K562 (cell line): ENCODE measurements at regions not wholly inside any gene's neighbourhood (a gene's known extent, or its start where the extent isn't known, plus 50 kb on each side); places are given as distances from the start of the nearest gene placed in this dataset.

ENCODE experiments used
- ATAC-seq: fragments of 200-7000 bp; cut with Tn5 transposase; 3 replicates; pipeline ENCODE4 v1.9.1; 2020; ENCODE audit warnings: moderate library complexity
- BruUV-seq: library from RNA; stranded (reverse); fragments of 400-500 nt; replicated peaks from 2 replicates; lab custom pipeline; 2021; lab: Mats Ljungman, UMichigan
- CTCF ChIA-PET: fragments of 300-600 bp; formaldehyde crosslinking; extraction: SDS; loops from one replicate; lab custom pipeline; 2021; ENCODE audit warnings: low intra/inter-chr PET ratio; lab: Yijun Ruan, JAX
- POLR2A ChIA-PET: fragments of 300-600, 350-650 bp; sonication (Branson Sonifier 250); formaldehyde crosslinking; extraction: SDS; loops from one replicate; lab custom pipeline; 2021; ENCODE audit warnings: antibody characterized with exemption, inconsistent platforms; lab: Yijun Ruan, JAX
- DNase-seq, 4 experiments: peaks; one replicate each; pipeline versions ENCODE4 v3.0.0 to v3.0.0-alpha.2; 2011 to 2018; ENCODE audit warnings: low spot score in 3 of 4, mixed read lengths in 3 of 4; ENCODE audit errors: extremely low read depth in 1 of 4
- FAIRE-seq: peaks from 2 replicates; lab custom pipeline; 2011; peaks lifted over from hg19 to GRCh38; lab: Jason Lieb, UNC
- H2AFZ ChIP-seq: 2 replicates; pipeline ENCODE4 v1.6.0; 2011; ENCODE audit warnings: low read depth, low read length, control low read depth, inconsistent platforms
- H3K27ac ChIP-seq: fragments of 200-600 bp; 3 replicates; pipeline ENCODE4 v1.8.0; 2011; ENCODE audit warnings: low read depth, mild to moderate bottlenecking, control low read depth, inconsistent platforms, low read length, moderate library complexity, mixed read lengths; ENCODE audit errors: extremely low read depth
- H3K27me3 ChIP-seq, 2 experiments: fragments of 300-600 bp in 1 of 2; 2 replicates in 1 of 2; 3 replicates in 1 of 2; pipeline versions ENCODE4 v1.6.0 to v1.8.0; 2011; ENCODE audit warnings: inconsistent platforms in 2 of 2, low read length in 2 of 2, mild to moderate bottlenecking in 1 of 2, mixed read lengths in 1 of 2, moderate library complexity in 1 of 2; ENCODE audit not compliant: control insufficient read depth in 2 of 2, insufficient read depth in 2 of 2
- H3K36me3 ChIP-seq: fragments of 300-600 bp; 3 replicates; pipeline ENCODE4 v1.8.0; 2011; ENCODE audit warnings: mild to moderate bottlenecking, low read length, inconsistent platforms; ENCODE audit not compliant: control insufficient read depth, insufficient read depth
- H3K4me1 ChIP-seq, 2 experiments: fragments of 200-600 bp in 1 of 2; replicated peaks in 1 of 2; 2 replicates in 1 of 2; 3 replicates in 1 of 2; pipeline versions ENCODE4 v1.5.1 to v1.8.0; 2011; ENCODE audit warnings: inconsistent platforms in 2 of 2, low read length in 2 of 2, mild to moderate bottlenecking in 1 of 2, mixed read lengths in 1 of 2, moderate library complexity in 1 of 2; ENCODE audit not compliant: control insufficient read depth in 2 of 2, insufficient read depth in 2 of 2
- H3K4me2 ChIP-seq: 2 replicates; pipeline ENCODE4 v1.6.1; 2011; ENCODE audit warnings: low read length, control low read depth, inconsistent platforms, mixed read lengths; ENCODE audit not compliant: insufficient read depth
- H3K4me3 ChIP-seq: fragments of 200-600 bp; sonication (generic), shearing (Covaris generic); 2 replicates; pipeline ENCODE4 v1.5.1; 2016; ENCODE audit warnings: control low read depth, inconsistent platforms
- H3K79me2 ChIP-seq: fragments of 200-600 bp; 3 replicates; pipeline ENCODE4 v1.8.0; 2011; ENCODE audit warnings: low read length, inconsistent platforms; ENCODE audit not compliant: control insufficient read depth, insufficient read depth
- H3K9ac ChIP-seq, 2 experiments: 2 replicates each; pipeline versions ENCODE4 v1.6.0 to v1.6.1; 2011; ENCODE audit warnings: low read depth in 2 of 2, low read length in 2 of 2, control low read depth in 1 of 2, inconsistent platforms in 1 of 2, mild to moderate bottlenecking in 1 of 2, mixed read lengths in 1 of 2; ENCODE audit not compliant: insufficient read depth in 1 of 2
- H3K9me1 ChIP-seq: one replicate; pipeline ENCODE4 v1.6.0; 2011; ENCODE audit warnings: inconsistent platforms, mild to moderate bottlenecking, low read length, moderate library complexity; ENCODE audit not compliant: control insufficient read depth, insufficient read depth
- H3K9me3 ChIP-seq: replicated peaks from 2 replicates; pipeline ENCODE4 v1.5.1; 2011; ENCODE audit warnings: low read depth, low read length, inconsistent platforms; ENCODE audit not compliant: control insufficient read depth, insufficient read depth
- H4K20me1 ChIP-seq: replicated peaks from 2 replicates; pipeline ENCODE4 v1.6.1; 2011; ENCODE audit warnings: low read length, inconsistent platforms, mixed read lengths; ENCODE audit not compliant: control insufficient read depth, insufficient read depth
- CBFA2T2 ChIP-seq: fragments of 450-650 bp; conservative IDR thresholded peaks from 2 replicates; pipeline ENCODE4 v1.6.1; 2017; ENCODE audit warnings: mild to moderate bottlenecking
- CSDE1 ChIP-seq, 2 experiments: fragments of 450-650 bp; IDR thresholded peaks; 2 replicates each; pipeline ENCODE4 v1.6.1; 2016; ENCODE audit warnings: mild to moderate bottlenecking in 1 of 2
- EP300 ChIP-seq: IDR thresholded peaks from 2 replicates; pipeline ENCODE4 v1.6.1; 2012; ENCODE audit warnings: low read length, improper control_type of control experiment
- GTF3C2 ChIP-seq: IDR thresholded peaks from 3 replicates; pipeline ENCODE4 v1.6.1; 2011; ENCODE audit warnings: borderline replicate concordance, mild to moderate bottlenecking, moderate library complexity; ENCODE audit not compliant: insufficient read length; ENCODE audit errors: extremely low read depth
- HLTF ChIP-seq: fragments of 450-650 bp; IDR thresholded peaks from 2 replicates; pipeline ENCODE4 v1.6.1; 2016
- MTA1 ChIP-seq: fragments of 450-650 bp; IDR thresholded peaks from 2 replicates; pipeline ENCODE4 v1.6.1; 2017; ENCODE audit warnings: borderline replicate concordance
- RBM15 ChIP-seq: fragments of 200-400 bp; formaldehyde crosslinking; IDR thresholded peaks from 2 replicates; pipeline ENCODE4 v1.6.1; 2018; ENCODE audit warnings: mild to moderate bottlenecking, low read length, moderate library complexity; ENCODE audit not compliant: insufficient read depth
- ZNF57 ChIP-seq: fragments of 450-650 bp; formaldehyde crosslinking; IDR thresholded peaks from 2 replicates; pipeline ENCODE4 v1.4.0; 2020; ENCODE audit warnings: mild to moderate bottlenecking, moderate library complexity
- ZNF583 ChIP-seq: fragments of 250-450 bp; sonication (Bioruptor Pico); IDR thresholded peaks from 2 replicates; pipeline ENCODE4 v1.4.0; 2020
- ZSCAN29 ChIP-seq: fragments of 450-650 bp; IDR thresholded peaks from 2 replicates; pipeline ENCODE4 v1.6.1; 2017
- WGBS: fragments of 100-300 bp; shearing (Covaris generic); methylation state at CpG from one replicate; pipeline ENCODE4 v1.1.6; 2016; ENCODE audit warnings: low coverage, mixed read lengths; ENCODE audit not compliant: insufficient coverage; ENCODE audit errors: missing lambda C conversion rate; 5-methylcytosine and 5-hydroxymethylcytosine counted together
- in situ Hi-C: fragments of 300-500 bp; cut with MboI; formaldehyde crosslinking; loops from 4 replicates; pipeline ENCODE4 v1.15.0; 2018; ENCODE audit warnings: inconsistent platforms, mixed read lengths
- intact Hi-C: fragments of 100-400 bp; cut with micrococcal nuclease; formaldehyde crosslinking; loops from 2 replicates; pipeline ENCODE4 v1.14.2; 2022
- TF ChIP-seq, protein P1 (sequence below), 3 experiments: IDR thresholded peaks in 2 of 3; conservative IDR thresholded peaks in 1 of 3; 2 replicates each; pipeline ENCODE4 v1.5.1; 2011 to 2012; ENCODE audit warnings: low read length in 3 of 3, mild to moderate bottlenecking in 3 of 3, control low read depth in 2 of 3, improper control_type of control experiment in 1 of 3, inconsistent platforms in 1 of 3, low read depth in 1 of 3, mixed read lengths in 1 of 3, moderate library complexity in 1 of 3; ENCODE audit not compliant: insufficient read depth in 2 of 3
- TF ChIP-seq, protein P2 (sequence below): sonication (generic); formaldehyde crosslinking; IDR thresholded peaks from 2 replicates; pipeline ENCODE4 v1.8.0; 2022; ENCODE audit warnings: mild to moderate bottlenecking, missing genetic modification reagents
- TF ChIP-seq, protein P3 (sequence below): IDR thresholded peaks from 2 replicates; pipeline ENCODE4 v1.6.1; 2011; ENCODE audit warnings: borderline replicate concordance, low read depth, mild to moderate bottlenecking, moderate library complexity, low read length; ENCODE audit not compliant: insufficient read depth, poor library complexity, severe bottlenecking

DNA sequence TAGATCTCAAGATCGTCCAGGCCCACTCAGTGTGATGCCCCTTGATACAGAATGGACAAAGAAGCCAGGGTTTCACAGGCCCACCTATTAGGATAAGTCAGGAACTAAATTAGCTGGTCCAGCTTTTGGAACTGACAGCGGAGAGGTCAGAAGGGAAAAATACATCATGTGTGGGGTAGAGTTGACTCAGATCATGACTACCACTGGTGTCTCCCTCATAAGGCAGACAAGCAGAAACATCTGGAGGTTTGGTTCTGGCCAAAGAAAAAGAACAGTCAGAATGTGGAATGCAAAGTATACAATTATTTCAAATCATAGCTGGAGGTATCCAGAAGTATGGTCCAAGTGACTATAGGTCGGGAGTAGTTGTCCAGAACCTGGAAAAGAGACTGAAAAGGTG is 621.1 kb upstream of the CELF2 start:
- no TSS peak for BruUV-seq
- in situ Hi-C loops: no loop called here
- POLR2A ChIA-PET: no interaction called here
- WGBS: 0% methylated on average over 3 of the region's 3 CpGs
- Histone ChIP-seq H3K79me2 (no peaks in the 10 kb centered on the region), H3K27me3 (no peaks in the 10 kb centered on the region), H3K9me3 (no peaks in the 10 kb centered on the region), H3K36me3 (no peaks in the 10 kb centered on the region), H3K4me3 (no peak overlapping the region), H3K4me1 (no peaks in the 10 kb centered on the region), H4K20me1 (no peaks in the 10 kb centered on the region), H3K9ac (no peak overlapping the region), H3K4me2 (no peak overlapping the region), H2AFZ (no peak overlapping the region), H3K9me1 (no peaks in the 10 kb centered on the region), H3K27ac (no peak overlapping the region)
- CTCF ChIA-PET: no interaction called here
- intact Hi-C loops: no loop called here
- DNase-seq (no peak), FAIRE-seq (no peak), ATAC-seq (no peak)
- TF ChIP-seq, protein P1, sequence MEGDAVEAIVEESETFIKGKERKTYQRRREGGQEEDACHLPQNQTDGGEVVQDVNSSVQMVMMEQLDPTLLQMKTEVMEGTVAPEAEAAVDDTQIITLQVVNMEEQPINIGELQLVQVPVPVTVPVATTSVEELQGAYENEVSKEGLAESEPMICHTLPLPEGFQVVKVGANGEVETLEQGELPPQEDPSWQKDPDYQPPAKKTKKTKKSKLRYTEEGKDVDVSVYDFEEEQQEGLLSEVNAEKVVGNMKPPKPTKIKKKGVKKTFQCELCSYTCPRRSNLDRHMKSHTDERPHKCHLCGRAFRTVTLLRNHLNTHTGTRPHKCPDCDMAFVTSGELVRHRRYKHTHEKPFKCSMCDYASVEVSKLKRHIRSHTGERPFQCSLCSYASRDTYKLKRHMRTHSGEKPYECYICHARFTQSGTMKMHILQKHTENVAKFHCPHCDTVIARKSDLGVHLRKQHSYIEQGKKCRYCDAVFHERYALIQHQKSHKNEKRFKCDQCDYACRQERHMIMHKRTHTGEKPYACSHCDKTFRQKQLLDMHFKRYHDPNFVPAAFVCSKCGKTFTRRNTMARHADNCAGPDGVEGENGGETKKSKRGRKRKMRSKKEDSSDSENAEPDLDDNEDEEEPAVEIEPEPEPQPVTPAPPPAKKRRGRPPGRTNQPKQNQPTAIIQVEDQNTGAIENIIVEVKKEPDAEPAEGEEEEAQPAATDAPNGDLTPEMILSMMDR (IDR thresholded peaks at IDR 0.05 in 2 of 3, conservative IDR thresholded peaks at IDR 0.05 in 1 of 3; ENCODE audit: insufficient read depth in 2 of 3, low read depth in 1 of 3, low read length in 3 of 3): no peak
- TF ChIP-seq GTF3C2 (no peak), ZSCAN29 (no peak), ZNF57 (no peak), ZNF583 (CRISPR knock-in tag) (no peak), CBFA2T2 (no peak), HLTF (no peak), EP300 (no peak), MTA1 (no peak), CSDE1 (IDR thresholded peaks at IDR 0.05) (no peak), RBM15 (no peak)
- TF ChIP-seq, protein P2, sequence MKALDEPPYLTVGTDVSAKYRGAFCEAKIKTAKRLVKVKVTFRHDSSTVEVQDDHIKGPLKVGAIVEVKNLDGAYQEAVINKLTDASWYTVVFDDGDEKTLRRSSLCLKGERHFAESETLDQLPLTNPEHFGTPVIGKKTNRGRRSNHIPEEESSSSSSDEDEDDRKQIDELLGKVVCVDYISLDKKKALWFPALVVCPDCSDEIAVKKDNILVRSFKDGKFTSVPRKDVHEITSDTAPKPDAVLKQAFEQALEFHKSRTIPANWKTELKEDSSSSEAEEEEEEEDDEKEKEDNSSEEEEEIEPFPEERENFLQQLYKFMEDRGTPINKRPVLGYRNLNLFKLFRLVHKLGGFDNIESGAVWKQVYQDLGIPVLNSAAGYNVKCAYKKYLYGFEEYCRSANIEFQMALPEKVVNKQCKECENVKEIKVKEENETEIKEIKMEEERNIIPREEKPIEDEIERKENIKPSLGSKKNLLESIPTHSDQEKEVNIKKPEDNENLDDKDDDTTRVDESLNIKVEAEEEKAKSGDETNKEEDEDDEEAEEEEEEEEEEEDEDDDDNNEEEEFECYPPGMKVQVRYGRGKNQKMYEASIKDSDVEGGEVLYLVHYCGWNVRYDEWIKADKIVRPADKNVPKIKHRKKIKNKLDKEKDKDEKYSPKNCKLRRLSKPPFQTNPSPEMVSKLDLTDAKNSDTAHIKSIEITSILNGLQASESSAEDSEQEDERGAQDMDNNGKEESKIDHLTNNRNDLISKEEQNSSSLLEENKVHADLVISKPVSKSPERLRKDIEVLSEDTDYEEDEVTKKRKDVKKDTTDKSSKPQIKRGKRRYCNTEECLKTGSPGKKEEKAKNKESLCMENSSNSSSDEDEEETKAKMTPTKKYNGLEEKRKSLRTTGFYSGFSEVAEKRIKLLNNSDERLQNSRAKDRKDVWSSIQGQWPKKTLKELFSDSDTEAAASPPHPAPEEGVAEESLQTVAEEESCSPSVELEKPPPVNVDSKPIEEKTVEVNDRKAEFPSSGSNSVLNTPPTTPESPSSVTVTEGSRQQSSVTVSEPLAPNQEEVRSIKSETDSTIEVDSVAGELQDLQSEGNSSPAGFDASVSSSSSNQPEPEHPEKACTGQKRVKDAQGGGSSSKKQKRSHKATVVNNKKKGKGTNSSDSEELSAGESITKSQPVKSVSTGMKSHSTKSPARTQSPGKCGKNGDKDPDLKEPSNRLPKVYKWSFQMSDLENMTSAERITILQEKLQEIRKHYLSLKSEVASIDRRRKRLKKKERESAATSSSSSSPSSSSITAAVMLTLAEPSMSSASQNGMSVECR (CRISPR knock-in tag): no peak
- TF ChIP-seq, protein P3, sequence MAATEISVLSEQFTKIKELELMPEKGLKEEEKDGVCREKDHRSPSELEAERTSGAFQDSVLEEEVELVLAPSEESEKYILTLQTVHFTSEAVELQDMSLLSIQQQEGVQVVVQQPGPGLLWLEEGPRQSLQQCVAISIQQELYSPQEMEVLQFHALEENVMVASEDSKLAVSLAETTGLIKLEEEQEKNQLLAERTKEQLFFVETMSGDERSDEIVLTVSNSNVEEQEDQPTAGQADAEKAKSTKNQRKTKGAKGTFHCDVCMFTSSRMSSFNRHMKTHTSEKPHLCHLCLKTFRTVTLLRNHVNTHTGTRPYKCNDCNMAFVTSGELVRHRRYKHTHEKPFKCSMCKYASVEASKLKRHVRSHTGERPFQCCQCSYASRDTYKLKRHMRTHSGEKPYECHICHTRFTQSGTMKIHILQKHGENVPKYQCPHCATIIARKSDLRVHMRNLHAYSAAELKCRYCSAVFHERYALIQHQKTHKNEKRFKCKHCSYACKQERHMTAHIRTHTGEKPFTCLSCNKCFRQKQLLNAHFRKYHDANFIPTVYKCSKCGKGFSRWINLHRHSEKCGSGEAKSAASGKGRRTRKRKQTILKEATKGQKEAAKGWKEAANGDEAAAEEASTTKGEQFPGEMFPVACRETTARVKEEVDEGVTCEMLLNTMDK: no peak
